SK-N-SH treated with all-trans-retinoic acid at 6 μM for 48 hours (cell line): ENCODE measurements at regions not wholly inside any gene's neighbourhood (a gene's known extent, or its start where the extent isn't known, plus 50 kb on each side); places are given as distances from the start of the nearest gene placed in this dataset.

Experiments used
- ATAC-seq: fragments of 200-7000 bp; cut with Tn5 transposase; 3 replicates; pipeline ENCODE4 v1.9.1; 2020; ENCODE audit warnings: mild to moderate bottlenecking, moderate library complexity
- ARNTL ChIP-seq: fragments of 450-650 bp; formaldehyde crosslinking; IDR thresholded peaks from 2 replicates; pipeline ENCODE4 v1.5.0; 2020; ENCODE audit warnings: low read depth, mild to moderate bottlenecking, moderate library complexity, borderline replicate concordance
- BACH2 ChIP-seq: fragments of 250-450 bp; sonication (Bioruptor Pico); IDR thresholded peaks from 2 replicates; pipeline ENCODE4 v1.9.0; 2021; ENCODE audit warnings: mild to moderate bottlenecking, borderline replicate concordance
- CSDC2 ChIP-seq: fragments of 250-450 bp; sonication (Bioruptor Pico); IDR thresholded peaks from 2 replicates; pipeline ENCODE4 v1.5.0; 2020; ENCODE audit warnings: mild to moderate bottlenecking, moderate library complexity
- CSRNP3 ChIP-seq: fragments of 250-450 bp; sonication (Bioruptor Pico); IDR thresholded peaks from 2 replicates; pipeline ENCODE4 v1.5.1; 2021; ENCODE audit warnings: mild to moderate bottlenecking, moderate library complexity
- ESRRG ChIP-seq: fragments of 250-450 bp; sonication (Bioruptor Pico); IDR thresholded peaks from 2 replicates; pipeline ENCODE4 v1.6.1; 2021; ENCODE audit warnings: mild to moderate bottlenecking
- GLIS3 ChIP-seq: fragments of 250-450 bp; sonication (Bioruptor Pico); IDR thresholded peaks from 2 replicates; pipeline ENCODE4 v1.5.0; 2020; ENCODE audit warnings: mild to moderate bottlenecking, moderate library complexity
- ISL1 ChIP-seq: fragments of 250-450 bp; sonication (Bioruptor Pico); IDR thresholded peaks from 2 replicates; pipeline ENCODE4 v2.1.2; 2022; ENCODE audit warnings: mild to moderate bottlenecking, moderate library complexity
- PATZ1 ChIP-seq: fragments of 250-450 bp; sonication (Bioruptor Pico); IDR thresholded peaks from 2 replicates; pipeline ENCODE4 v1.8.0; 2020; ENCODE audit warnings: mild to moderate bottlenecking, moderate library complexity, borderline replicate concordance
- PPARA ChIP-seq: fragments of 250-450 bp; sonication (Bioruptor Pico); IDR thresholded peaks from 2 replicates; pipeline ENCODE4 v1.5.0; 2020; ENCODE audit warnings: mild to moderate bottlenecking, borderline replicate concordance
- RARB ChIP-seq: fragments of 250-450 bp; sonication (Bioruptor Pico); IDR thresholded peaks from 2 replicates; pipeline ENCODE4 v1.8.0; 2021; ENCODE audit warnings: mild to moderate bottlenecking, moderate library complexity
- SNAI2 ChIP-seq: fragments of 250-450 bp; sonication (Bioruptor Pico); IDR thresholded peaks from 2 replicates; pipeline ENCODE4 v1.5.0; 2020; ENCODE audit warnings: mild to moderate bottlenecking, moderate library complexity
- TOX ChIP-seq: fragments of 250-450 bp; sonication (Bioruptor Pico); IDR thresholded peaks from 2 replicates; pipeline ENCODE4 v1.8.0; 2021; ENCODE audit warnings: mild to moderate bottlenecking, moderate library complexity, borderline replicate concordance
- TSHZ2 ChIP-seq: fragments of 250-450 bp; sonication (Bioruptor Pico); IDR thresholded peaks from 2 replicates; pipeline ENCODE4 v1.5.0; 2020; ENCODE audit warnings: mild to moderate bottlenecking, moderate library complexity
- ZC3H10 ChIP-seq: fragments of 250-450 bp; sonication (Bioruptor Pico); IDR thresholded peaks from 2 replicates; pipeline ENCODE4 v1.5.1; 2021; ENCODE audit warnings: mild to moderate bottlenecking, moderate library complexity
- ZFP3 ChIP-seq: fragments of 250-450 bp; sonication (Bioruptor Pico); IDR thresholded peaks from 2 replicates; pipeline ENCODE4 v1.5.0; 2020; ENCODE audit warnings: mild to moderate bottlenecking, moderate library complexity
- ZFP30 ChIP-seq: fragments of 450-650 bp; formaldehyde crosslinking; IDR thresholded peaks from 2 replicates; pipeline ENCODE4 v1.5.0; 2022; ENCODE audit warnings: mild to moderate bottlenecking, moderate library complexity
- ZNF565 ChIP-seq: fragments of 450-650 bp; formaldehyde crosslinking; conservative IDR thresholded peaks from 2 replicates; pipeline ENCODE4 v1.5.0; 2020; ENCODE audit warnings: low read depth, mild to moderate bottlenecking, moderate library complexity
- ZNF70 ChIP-seq: fragments of 450-650 bp; formaldehyde crosslinking; IDR thresholded peaks from 2 replicates; pipeline ENCODE4 v1.5.0; 2020; ENCODE audit warnings: mild to moderate bottlenecking, moderate library complexity
- ZNF8 ChIP-seq: fragments of 450-650 bp; formaldehyde crosslinking; IDR thresholded peaks from 2 replicates; pipeline ENCODE4 v1.5.0; 2020; ENCODE audit warnings: mild to moderate bottlenecking, moderate library complexity
- TF ChIP-seq, protein P1 (sequence below): fragments of 250-450 bp; sonication (Bioruptor Pico); IDR thresholded peaks from 2 replicates; pipeline ENCODE4 v1.5.1; 2020; ENCODE audit warnings: low read depth, mild to moderate bottlenecking, moderate library complexity
- TF ChIP-seq, protein P2 (sequence below): fragments of 250-450 bp; sonication (Bioruptor Pico); IDR thresholded peaks from 2 replicates; pipeline ENCODE4 v1.8.0; 2021; ENCODE audit warnings: low read depth, mild to moderate bottlenecking, moderate library complexity, borderline replicate concordance

DNA sequence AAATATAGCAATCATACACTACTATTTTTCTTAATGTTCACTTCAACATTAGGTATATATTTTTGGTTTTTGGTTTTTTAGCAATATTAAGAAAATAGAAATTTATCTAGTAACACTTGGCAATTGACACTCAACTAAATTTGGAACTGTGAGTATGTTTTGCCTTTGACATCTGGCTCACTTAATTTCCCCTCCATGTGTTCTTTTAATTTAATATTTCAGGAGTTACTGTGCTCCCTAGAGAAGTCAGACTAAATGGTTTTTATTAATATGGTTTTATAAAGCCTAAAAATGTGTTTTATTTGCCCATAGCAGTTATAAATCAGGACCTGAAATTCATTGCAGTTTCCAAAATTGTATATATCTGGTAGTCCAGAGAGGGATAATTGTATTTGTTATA lies 175.3 kb upstream of the AVPR1A start:
- no peak for ATAC-seq

GRCh38 chr12:63325757-63326156 lies 174.8 kb upstream of the AVPR1A start:
- TF ChIP-seq PATZ1 (CRISPR knock-in tag) (no peak), GLIS3 (no peak), ESRRG (CRISPR knock-in tag) (no peak), ZNF565 (CRISPR knock-in tag) (no peak), ZFP3 (CRISPR knock-in tag) (no peak), ISL1 (no peak), PPARA (no peak), TOX (CRISPR knock-in tag) (no peak), RARB (CRISPR knock-in tag) (no peak), ZFP30 (CRISPR knock-in tag) (no peak)
- TF ChIP-seq, protein P1, sequence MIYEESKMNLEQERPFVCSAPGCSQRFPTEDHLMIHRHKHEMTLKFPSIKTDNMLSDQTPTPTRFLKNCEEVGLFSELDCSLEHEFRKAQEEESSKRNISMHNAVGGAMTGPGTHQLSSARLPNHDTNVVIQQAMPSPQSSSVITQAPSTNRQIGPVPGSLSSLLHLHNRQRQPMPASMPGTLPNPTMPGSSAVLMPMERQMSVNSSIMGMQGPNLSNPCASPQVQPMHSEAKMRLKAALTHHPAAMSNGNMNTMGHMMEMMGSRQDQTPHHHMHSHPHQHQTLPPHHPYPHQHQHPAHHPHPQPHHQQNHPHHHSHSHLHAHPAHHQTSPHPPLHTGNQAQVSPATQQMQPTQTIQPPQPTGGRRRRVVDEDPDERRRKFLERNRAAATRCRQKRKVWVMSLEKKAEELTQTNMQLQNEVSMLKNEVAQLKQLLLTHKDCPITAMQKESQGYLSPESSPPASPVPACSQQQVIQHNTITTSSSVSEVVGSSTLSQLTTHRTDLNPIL (CRISPR knock-in tag), result no peak
- TF ChIP-seq, protein P2, sequence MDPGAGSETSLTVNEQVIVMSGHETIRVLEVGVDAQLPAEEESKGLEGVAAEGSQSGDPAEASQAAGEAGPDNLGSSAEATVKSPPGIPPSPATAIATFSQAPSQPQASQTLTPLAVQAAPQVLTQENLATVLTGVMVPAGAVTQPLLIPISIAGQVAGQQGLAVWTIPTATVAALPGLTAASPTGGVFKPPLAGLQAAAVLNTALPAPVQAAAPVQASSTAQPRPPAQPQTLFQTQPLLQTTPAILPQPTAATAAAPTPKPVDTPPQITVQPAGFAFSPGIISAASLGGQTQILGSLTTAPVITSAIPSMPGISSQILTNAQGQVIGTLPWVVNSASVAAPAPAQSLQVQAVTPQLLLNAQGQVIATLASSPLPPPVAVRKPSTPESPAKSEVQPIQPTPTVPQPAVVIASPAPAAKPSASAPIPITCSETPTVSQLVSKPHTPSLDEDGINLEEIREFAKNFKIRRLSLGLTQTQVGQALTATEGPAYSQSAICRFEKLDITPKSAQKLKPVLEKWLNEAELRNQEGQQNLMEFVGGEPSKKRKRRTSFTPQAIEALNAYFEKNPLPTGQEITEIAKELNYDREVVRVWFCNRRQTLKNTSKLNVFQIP (CRISPR knock-in tag), result no peak
- TF ChIP-seq, all 23 proteins: peak for 0
- ATAC-seq, result no peak

More for the DNA sequence above, 175.3 kb upstream of the AVPR1A start:
- TF ChIP-seq ZNF70 (CRISPR knock-in tag), result no peak
- TF ChIP-seq SNAI2 (CRISPR knock-in tag), result no peak
- no peak for TF ChIP-seq BACH2 (CRISPR knock-in tag)
- no peak for TF ChIP-seq CSDC2 (CRISPR knock-in tag)
- TF ChIP-seq, protein P1 (CRISPR knock-in tag), result no peak
- no peak for TF ChIP-seq ZNF8

DNA sequence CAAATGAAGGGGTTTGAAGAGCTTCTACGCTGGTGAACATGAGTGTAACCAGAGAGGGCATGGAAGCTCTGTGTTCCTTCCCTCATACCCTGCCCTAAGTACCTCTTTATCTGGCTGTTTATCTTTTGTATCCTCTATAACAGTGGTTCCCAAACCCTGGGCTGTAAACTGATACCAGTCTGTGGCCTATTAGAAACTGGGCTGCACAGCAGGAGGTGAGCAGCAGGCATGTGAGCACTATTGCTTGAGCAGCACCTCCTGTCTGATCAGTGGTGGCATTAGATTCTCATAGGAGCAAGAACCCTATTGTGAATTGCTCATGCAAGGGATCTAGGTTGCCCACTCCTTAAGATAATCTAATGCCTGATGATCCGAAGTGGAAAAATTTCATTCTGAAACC lies 172.9 kb upstream of the AVPR1A start:
- TF ChIP-seq ARNTL (CRISPR knock-in tag) (no peak), TSHZ2 (CRISPR knock-in tag) (no peak), ZFP3 (CRISPR knock-in tag) (no peak), ZC3H10 (CRISPR knock-in tag) (no peak), ZNF8 (no peak), ZNF70 (CRISPR knock-in tag) (no peak), GLIS3 (no peak), TOX (CRISPR knock-in tag) (no peak), CSRNP3 (no peak)
- TF ChIP-seq, protein P2 (CRISPR knock-in tag), result no peak
- ATAC-seq, result no peak
